G401.6 (cell line): ENCODE measurements at regions not wholly inside any gene's neighbourhood (a gene's known extent, or its start where the extent isn't known, plus 50 kb on each side); places are given as distances from the start of the nearest gene placed in this dataset.
"Not testable (repeated sequence)": the region's sequence is repeated elsewhere in the genome, so short reads cannot be mapped to it uniquely, and the experiment has no call there.

ENCODE experiments used
- FAIRE-seq: peaks from 2 replicates; lab custom pipeline; 2012; peaks lifted over from hg19 to GRCh38; lab: Jason Lieb, UNC

GRCh38 chr7:35975851-35976454, 175.1 kb downstream of the SEPTIN7 start:
- peak; percentile 92 for FAIRE-seq

DNA sequence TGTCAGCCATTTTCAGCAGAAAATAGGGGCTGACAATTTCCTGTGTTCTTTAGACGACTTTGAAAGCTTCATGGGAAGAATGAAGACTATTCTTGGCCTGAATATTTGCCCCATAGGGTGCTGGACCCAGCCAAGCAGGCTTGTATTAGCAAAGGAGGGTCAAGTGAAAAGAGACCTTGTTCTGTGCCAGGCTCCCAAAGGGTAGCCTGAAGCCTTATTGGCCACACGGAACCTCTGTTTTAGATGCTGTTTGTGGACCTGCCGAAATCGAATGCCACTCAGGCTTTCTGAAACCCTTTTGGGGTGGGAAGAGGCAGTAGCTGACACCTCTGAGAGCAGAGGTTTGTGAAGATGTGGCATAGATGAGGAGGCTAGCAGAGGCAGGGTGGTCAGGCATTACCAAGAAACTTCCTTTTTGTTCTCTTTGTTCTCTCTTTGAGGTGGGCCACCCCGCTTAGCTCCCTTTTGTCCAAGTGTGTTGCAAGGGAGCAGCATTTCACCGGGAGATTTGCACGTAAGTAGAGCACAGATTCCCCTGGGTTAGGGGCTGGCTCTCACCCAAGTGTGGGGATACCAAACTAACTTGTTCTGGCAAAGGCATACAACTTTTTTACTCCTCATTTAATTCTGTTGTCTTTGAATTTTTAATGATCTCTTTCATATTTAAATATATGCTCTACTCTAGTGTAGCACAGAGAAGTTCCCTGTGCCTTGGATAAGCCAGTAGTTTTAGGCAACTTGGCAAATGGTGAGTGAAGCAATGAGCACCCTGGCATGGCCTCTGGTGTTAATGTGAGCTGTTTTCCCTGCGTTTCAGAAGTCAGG, 174.0 kb upstream of the EEPD1 start:
- FAIRE-seq, result not testable (repeated sequence)

GRCh38 chr7:35982600-35982999, 170.5 kb upstream of the EEPD1 start:
- no peak for FAIRE-seq

- no peak for FAIRE-seq
Measured at GRCh38 chr7:35983626-35984025, 169.4 kb upstream of the EEPD1 start.

DNA sequence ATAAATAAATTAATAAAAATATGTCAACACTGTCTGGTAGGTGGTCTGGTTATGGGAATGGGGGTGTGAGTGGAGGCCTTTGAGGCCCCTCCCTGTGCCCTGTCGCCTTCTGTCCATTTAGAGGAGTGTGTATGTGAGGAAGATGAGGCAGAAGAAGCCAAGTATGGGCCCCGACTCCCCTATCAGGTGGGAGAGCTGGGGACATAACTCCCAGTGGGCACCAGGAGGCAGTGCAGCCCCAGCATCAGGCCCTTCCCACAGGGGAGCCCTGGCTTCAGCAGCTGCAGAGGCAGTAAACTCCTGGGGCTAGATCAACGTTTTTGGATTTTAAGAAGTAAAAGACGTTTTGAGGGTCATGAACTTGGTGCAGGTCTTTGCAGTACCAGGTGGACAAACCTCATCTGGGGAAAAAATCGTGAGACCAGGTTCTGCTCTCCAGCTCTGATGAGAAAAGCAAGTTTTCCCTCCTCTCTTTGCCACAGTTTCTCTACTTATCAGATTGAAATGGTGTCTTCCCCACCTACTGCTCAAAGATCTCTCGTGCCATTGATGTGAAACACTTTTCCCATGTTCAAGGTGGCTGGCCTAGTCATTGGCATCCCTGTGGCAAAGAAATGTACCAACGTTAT, 167.8 kb upstream of the EEPD1 start:
- FAIRE-seq, result peak; percentile 11

GRCh38 chr7:35987016-35987415, 166.0 kb upstream of the EEPD1 start:
- no peak for FAIRE-seq

DNA sequence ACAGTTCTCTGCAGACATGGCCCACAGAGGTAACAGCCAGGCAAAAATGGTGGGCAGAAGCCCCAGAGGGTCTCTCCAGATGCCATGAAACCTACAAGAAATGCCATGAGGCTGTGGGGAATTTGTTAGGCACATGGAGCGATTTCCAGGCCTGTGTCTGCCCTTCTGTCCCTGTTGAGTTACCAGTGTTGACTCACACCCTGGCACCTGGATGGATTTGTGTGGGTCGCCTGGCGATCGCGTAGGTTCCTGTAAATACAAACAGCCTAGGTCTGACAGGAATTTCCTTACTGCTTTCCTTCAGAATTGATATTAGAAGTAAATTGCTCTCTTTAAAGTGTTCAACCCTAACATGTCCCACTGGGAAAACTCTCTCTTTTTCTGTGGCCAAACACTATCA, 164.9 kb upstream of the EEPD1 start:
- no peak for FAIRE-seq

DNA sequence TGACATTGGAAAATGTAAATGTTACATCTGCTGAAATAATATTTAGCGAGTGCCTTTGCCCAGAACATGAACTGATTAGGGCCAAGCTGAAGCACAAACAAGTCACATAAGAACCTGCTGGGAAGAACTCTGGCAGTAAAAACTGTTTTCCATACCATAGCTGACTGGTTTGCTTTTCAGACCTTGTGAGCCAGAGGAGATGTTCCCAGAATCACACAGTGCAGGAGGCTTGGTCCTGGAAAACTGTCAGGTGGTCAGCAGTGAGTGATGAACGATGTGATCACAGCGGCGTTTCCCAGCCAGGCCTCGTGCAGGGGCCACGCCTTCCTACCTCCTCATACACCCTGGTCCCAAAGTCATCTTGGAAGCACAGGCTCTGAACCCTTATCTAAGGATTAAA, 164.2 kb upstream of the EEPD1 start:
- no peak for FAIRE-seq

GRCh38 chr7:35991511-35992232, 161.4 kb upstream of the EEPD1 start:
- FAIRE-seq, result no peak

GRCh38 chr7:35992436-35992835, 160.6 kb upstream of the EEPD1 start:
- FAIRE-seq, result no peak

- no peak for FAIRE-seq
Measured at GRCh38 chr7:35993113-35993512, 159.9 kb upstream of the EEPD1 start.

- no peak for FAIRE-seq
Measured at GRCh38 chr7:35993676-35994606, 159.1 kb upstream of the EEPD1 start.

GRCh38 chr7:35995334-35995733, 157.7 kb upstream of the EEPD1 start:
- FAIRE-seq, result no peak

DNA sequence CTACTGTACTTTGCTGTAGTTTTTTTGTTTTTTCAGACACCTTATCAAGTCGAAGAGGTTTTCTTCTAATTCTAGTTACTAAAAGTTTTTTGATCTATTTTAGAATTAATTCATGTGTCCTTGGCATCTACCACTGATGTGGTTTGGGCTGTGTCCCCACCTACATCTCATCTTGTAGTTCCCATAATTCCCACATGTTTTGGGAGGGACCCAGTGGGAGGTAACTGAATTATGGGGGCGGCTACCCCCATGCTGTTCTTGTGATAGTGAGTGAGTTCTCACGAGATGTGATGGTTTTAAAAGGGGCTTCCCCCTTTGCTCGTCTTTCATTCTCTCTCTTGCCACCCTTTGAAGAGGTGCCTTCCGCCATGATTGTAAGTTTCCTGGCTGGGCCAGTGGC, 154.6 kb upstream of the EEPD1 start:
- FAIRE-seq, result no peak

DNA sequence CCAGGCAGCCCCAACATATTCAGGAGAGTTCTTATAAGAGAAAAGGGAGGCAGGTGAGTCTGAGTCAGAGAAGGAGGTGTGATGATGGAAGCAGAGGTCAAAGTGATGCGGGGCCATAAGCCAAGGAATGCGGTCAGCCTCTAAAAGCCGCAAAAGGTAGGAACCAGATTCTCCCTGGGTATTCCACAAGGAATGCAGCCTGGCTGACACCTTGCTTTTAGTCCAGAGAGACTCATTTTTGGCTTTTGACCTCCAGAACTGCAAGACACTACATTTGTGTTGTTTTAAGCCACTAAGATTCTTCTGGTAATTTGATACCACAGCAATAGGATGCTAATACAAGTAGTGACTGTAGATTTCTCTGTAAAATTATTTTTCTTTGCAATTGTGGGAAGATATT, 151.5 kb upstream of the EEPD1 start:
- no peak for FAIRE-seq

GRCh38 chr7:36002900-36003299, 150.2 kb upstream of the EEPD1 start:
- no peak for FAIRE-seq

- no peak for FAIRE-seq
Measured at GRCh38 chr7:36003343-36003742, 149.7 kb upstream of the EEPD1 start.

- FAIRE-seq, result no peak
Measured at GRCh38 chr7:36005293-36005692, 147.8 kb upstream of the EEPD1 start.

- no peak for FAIRE-seq
Measured at GRCh38 chr7:36005876-36006275, 147.2 kb upstream of the EEPD1 start.

DNA sequence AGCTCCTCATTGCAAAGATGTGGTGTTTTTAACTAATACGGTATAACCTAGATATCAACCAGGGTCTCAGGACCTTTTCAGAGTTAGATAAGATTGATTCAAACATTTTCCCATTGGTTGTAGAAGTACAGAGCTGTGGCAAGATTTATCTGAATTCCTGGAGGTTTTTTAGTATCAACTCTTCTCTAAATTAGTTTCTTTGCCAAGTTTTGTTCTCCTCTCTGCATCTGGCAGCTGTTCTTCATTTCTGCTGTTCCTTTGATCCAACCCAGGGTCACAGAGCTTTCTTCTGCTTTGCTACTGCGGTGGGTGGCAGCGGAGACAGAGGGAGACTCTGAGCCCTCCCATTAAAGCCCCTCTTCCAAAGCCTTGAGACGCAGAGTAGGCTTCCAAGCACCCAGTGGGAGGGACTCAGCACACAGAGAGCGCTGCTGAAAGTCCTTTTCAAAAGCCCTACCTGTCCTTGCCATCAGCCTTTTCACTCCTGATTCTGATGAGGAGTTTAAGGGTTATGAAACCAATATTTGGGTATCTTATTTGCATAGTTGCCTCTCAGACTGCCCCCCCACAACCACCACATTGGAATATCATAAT, 146.3 kb upstream of the EEPD1 start:
- FAIRE-seq, result no peak
